DND-41 (cell line): ENCODE measurements at regions not wholly inside any gene's neighbourhood (a gene's known extent, or its start where the extent isn't known, plus 50 kb on each side); places are given as distances from the start of the nearest gene placed in this dataset.

Experiments
- CTCF ChIP-seq: IDR thresholded peaks from 2 replicates; pipeline ENCODE4 v1.5.1; 2012; ENCODE audit warnings: borderline replicate concordance, low read length, moderate library complexity, mild to moderate bottlenecking; ENCODE audit not compliant: poor library complexity, severe bottlenecking; ENCODE audit errors: extremely low read depth
- EZH2 ChIP-seq: IDR thresholded peaks from 3 replicates; pipeline ENCODE4 v1.6.1; 2012; ENCODE audit warnings: borderline replicate concordance, low read depth, mild to moderate bottlenecking, moderate library complexity, low read length, inconsistent platforms; ENCODE audit not compliant: severe bottlenecking

DNA sequence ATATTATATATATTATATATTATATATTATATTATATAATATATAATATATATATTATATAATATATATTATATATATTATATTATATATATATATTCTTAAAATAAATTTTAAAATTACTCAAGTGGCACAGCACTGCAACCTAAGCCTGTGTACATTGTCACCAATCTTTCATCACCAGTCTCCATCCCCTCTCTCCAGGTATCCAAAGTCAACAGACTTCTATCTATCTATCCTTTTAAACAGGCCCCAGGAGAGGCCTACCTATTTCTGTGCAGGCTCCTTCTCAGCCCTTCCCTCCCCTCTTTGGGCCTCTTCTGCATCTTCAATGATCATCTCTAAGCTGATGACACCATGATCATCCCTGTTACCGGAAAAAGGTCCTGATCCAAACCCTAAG lies 111.7 kb downstream of the RHOU start:
- TF ChIP-seq CTCF: no peak
- TF ChIP-seq EZH2: no peak
